Parathyroid adenoma (tissue), 2 donors: ENCODE measurements at regions not wholly inside any gene's neighbourhood (a gene's known extent, or its start where the extent isn't known, plus 50 kb on each side); places are given as distances from the start of the nearest gene placed in this dataset.

Experiments
- H2AFZ ChIP-seq: fragments of 300-600 bp; sonication (generic); one replicate; pipeline ENCODE4 v1.7.0; 2017; ENCODE audit warnings: antibody characterized with exemption, mild to moderate bottlenecking
- H3K27ac ChIP-seq: fragments of 300-600 bp; sonication (generic); one replicate; pipeline ENCODE4 v1.7.0; 2017
- H3K27me3 ChIP-seq: fragments of 300-600 bp; sonication (generic); one replicate; pipeline ENCODE4 v1.7.0; 2017; ENCODE audit warnings: low read length; ENCODE audit not compliant: control insufficient read depth, insufficient read depth
- H3K36me3 ChIP-seq: fragments of 300-600 bp; sonication (generic); one replicate; pipeline ENCODE4 v1.7.0; 2017; ENCODE audit warnings: low read length; ENCODE audit not compliant: control insufficient read depth, insufficient read depth
- H3K4me1 ChIP-seq: fragments of 300-600 bp; sonication (generic); one replicate; pipeline ENCODE4 v1.7.0; 2017; ENCODE audit warnings: control low read depth
- H3K4me2 ChIP-seq: fragments of 300-600 bp; sonication (generic); one replicate; pipeline ENCODE4 v1.7.0; 2017; ENCODE audit warnings: low read length
- H3K4me3 ChIP-seq: fragments of 300-600 bp; sonication (generic); one replicate; pipeline ENCODE4 v1.7.0; 2017; ENCODE audit warnings: low read depth, low read length
- H3K79me2 ChIP-seq: fragments of 300-600 bp; sonication (generic); one replicate; pipeline ENCODE4 v1.7.0; 2017; ENCODE audit warnings: control low read depth
- H3K9ac ChIP-seq: fragments of 300-600 bp; sonication (generic); one replicate; pipeline ENCODE4 v1.7.0; 2017; ENCODE audit warnings: mild to moderate bottlenecking
- H3K9me3 ChIP-seq: fragments of 300-600 bp; sonication (generic); one replicate; pipeline ENCODE4 v1.7.0; 2017; ENCODE audit warnings: low read length; ENCODE audit not compliant: control insufficient read depth
- CTCF ChIP-seq: fragments of 300-600 bp; sonication (generic); IDR thresholded peaks from one replicate; pipeline ENCODE4 v1.7.0; 2017; ENCODE audit warnings: antibody characterized with exemption, mild to moderate bottlenecking
- donor health status: primary hyperparathyroidism.

- Histone ChIP-seq H3K79me2 (no peaks in the 10 kb centered on the region), H3K4me3 (no peak overlapping the region), H3K9ac (no peak overlapping the region), H3K27me3 (no peaks in the 10 kb centered on the region), H3K9me3 (no peaks in the 10 kb centered on the region), H2AFZ (no peak overlapping the region), H3K36me3 (no peaks in the 10 kb centered on the region), H3K4me1 (no peaks in the 10 kb centered on the region), H3K4me2 (no peak overlapping the region), H3K27ac (no peak overlapping the region)
- TF ChIP-seq CTCF = no peak
Observed at GRCh38 chr2:238638100-238638981, 209.5 kb upstream of the TWIST2 start.

GRCh38 chr2:238638982-238639628 is 208.8 kb upstream of the TWIST2 start:
- Histone ChIP-seq H2AFZ (no peak overlapping the region), H3K9ac (no peak overlapping the region), H3K36me3 (no peaks in the 10 kb centered on the region), H3K4me1 (no peaks in the 10 kb centered on the region), H3K79me2 (no peaks in the 10 kb centered on the region), H3K4me3 (no peak overlapping the region), H3K27me3 (no peaks in the 10 kb centered on the region), H3K9me3 (no peaks in the 10 kb centered on the region), H3K27ac (no peak overlapping the region), H3K4me2 (no peak overlapping the region)
- TF ChIP-seq CTCF = no peak

GRCh38 chr2:238640486-238640885 is 207.4 kb upstream of the TWIST2 start:
- no peak overlapping the region for H3K27ac ChIP-seq
- no peaks in the 10 kb centered on the region for H3K9me3 ChIP-seq
- H3K9ac ChIP-seq = no peak overlapping the region
- no peaks in the 10 kb centered on the region for H3K79me2 ChIP-seq
- H3K4me2 ChIP-seq = no peak overlapping the region
- H3K36me3 ChIP-seq = no peaks in the 10 kb centered on the region
- TF ChIP-seq CTCF = no peak
- H3K4me1 ChIP-seq = no peaks in the 10 kb centered on the region
- H3K27me3 ChIP-seq = no peaks in the 10 kb centered on the region
- no peak overlapping the region for H2AFZ ChIP-seq
- H3K4me3 ChIP-seq = no peak overlapping the region

GRCh38 chr2:238642973-238643372 is 204.9 kb upstream of the TWIST2 start:
- H3K9ac ChIP-seq = no peak overlapping the region
- no peaks in the 10 kb centered on the region for H3K4me1 ChIP-seq
- no peak overlapping the region for H3K4me3 ChIP-seq
- no peak overlapping the region for H2AFZ ChIP-seq
- no peak overlapping the region for H3K4me2 ChIP-seq
- H3K9me3 ChIP-seq = no peaks in the 10 kb centered on the region
- no peak for TF ChIP-seq CTCF
- H3K27me3 ChIP-seq = no peaks in the 10 kb centered on the region
- H3K79me2 ChIP-seq = no peaks in the 10 kb centered on the region
- H3K36me3 ChIP-seq = no peaks in the 10 kb centered on the region
- no peak overlapping the region for H3K27ac ChIP-seq
